A549 (cell line): ENCODE measurements at regions not wholly inside any gene's neighbourhood (a gene's known extent, or its start where the extent isn't known, plus 50 kb on each side); places are given as distances from the start of the nearest gene placed in this dataset.

ENCODE experiments used
- CTCF ChIP-seq: fragments of >200 bp; sonication (Bioruptor Twin); formaldehyde crosslinking; IDR thresholded peaks from 3 replicates; pipeline ENCODE4 v1.5.1; 2016
- RAD21 ChIP-seq, 2 experiments: fragments of >200 bp in 1 of 2; sonication (Bioruptor Twin) in 1 of 2; formaldehyde crosslinking in 1 of 2; IDR thresholded peaks in 1 of 2; conservative IDR thresholded peaks in 1 of 2; 2 replicates in 1 of 2; 3 replicates in 1 of 2; pipeline ENCODE4 v1.6.1; 2012 to 2018; ENCODE audit warnings: inconsistent platforms in 1 of 2
- USF2 ChIP-seq: fragments of 450-650 bp; IDR thresholded peaks from 2 replicates; pipeline ENCODE4 v1.6.1; 2014; ENCODE audit warnings: antibody characterized with exemption

DNA sequence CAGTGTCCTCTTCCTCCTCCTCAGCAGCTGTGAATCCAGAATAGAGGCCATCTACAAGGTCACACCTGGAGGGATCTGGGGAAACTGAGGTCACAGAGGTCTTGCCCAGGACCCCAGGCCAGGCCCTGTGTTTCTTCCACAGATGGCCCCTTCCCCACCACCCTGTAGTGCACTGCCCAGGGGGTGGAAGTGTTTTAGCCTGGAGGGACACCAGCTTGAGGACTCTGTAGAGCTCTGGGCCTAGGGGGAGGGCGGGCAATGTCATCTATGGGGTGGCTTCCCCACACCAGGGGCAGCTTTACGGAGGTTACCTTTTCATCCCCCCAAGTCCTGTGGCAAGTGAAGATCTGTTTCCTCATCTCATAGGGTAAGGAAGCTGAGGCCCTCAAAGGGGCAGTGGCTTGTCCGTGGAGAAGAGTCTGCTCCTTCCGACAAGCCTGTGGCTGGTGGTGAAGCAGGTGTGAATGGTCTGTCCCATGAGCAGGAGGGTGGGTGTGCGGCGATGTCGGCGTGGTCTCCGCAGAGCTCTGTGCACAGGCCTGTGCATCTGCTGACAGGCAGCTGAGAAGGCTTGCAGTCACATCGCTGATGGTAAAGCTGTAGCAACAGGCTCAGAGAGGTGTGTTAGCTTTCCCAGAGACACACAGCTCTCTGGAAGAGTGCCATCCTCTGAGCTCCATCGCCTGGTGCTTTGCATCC, 74.1 kb upstream of the WNT7B start:
- TF ChIP-seq USF2: no peak
- TF ChIP-seq CTCF: no peak
- no peak for TF ChIP-seq RAD21 (conservative IDR thresholded peaks at IDR 0.05 in 1 of 2, IDR thresholded peaks at IDR 0.05 in 1 of 2)
